Effector memory CD8-positive, alpha-beta T cell (primary cell): ENCODE measurements at regions not wholly inside any gene's neighbourhood (a gene's known extent, or its start where the extent isn't known, plus 50 kb on each side); places are given as distances from the start of the nearest gene placed in this dataset.

ENCODE experiments used
- ATAC-seq: fragments of 150-1000 bp; cut with Tn5 transposase; replicated peaks from 2 replicates; pipeline ENCODE4 v1.10.0; 2021; ENCODE audit warnings: mild to moderate bottlenecking, moderate library complexity
- DNase-seq, 3 experiments: peaks; one replicate each; pipeline ENCODE4 v3.0.0; 2021
- H3K27ac Mint-ChIP-seq, 2 donors: one replicate each; pipeline ENCODE4 v1.8.0; 2022; ENCODE audit warnings: mild to moderate bottlenecking in 2 of 2, mixed read lengths in 2 of 2, moderate library complexity in 2 of 2
- H3K27me3 Mint-ChIP-seq, 2 donors: one replicate each; pipeline ENCODE4 v1.8.0; 2022; ENCODE audit warnings: mixed read lengths in 2 of 2
- H3K36me3 Mint-ChIP-seq: one replicate; pipeline ENCODE4 v1.8.0; 2022; ENCODE audit warnings: mild to moderate bottlenecking, moderate library complexity, mixed read lengths; ENCODE audit not compliant: insufficient read depth
- H3K4me1 Mint-ChIP-seq, 2 donors: one replicate each; pipeline ENCODE4 v1.8.0; 2022; ENCODE audit warnings: low read depth in 2 of 2, mixed read lengths in 2 of 2
- H3K4me3 Mint-ChIP-seq, 2 donors: one replicate each; pipeline ENCODE4 v1.8.0; 2022; ENCODE audit warnings: mild to moderate bottlenecking in 2 of 2, mixed read lengths in 2 of 2, moderate library complexity in 2 of 2
- H3K9me3 Mint-ChIP-seq, 2 donors: one replicate each; pipeline ENCODE4 v1.8.0; 2022; ENCODE audit warnings: mixed read lengths in 2 of 2

- peaks cover 0 to 6% of the 10 kb centered on the region in 2 donors for H3K9me3 Mint-ChIP-seq
- no peak overlapping the region for H3K4me3 Mint-ChIP-seq
- DNase-seq (no peak), ATAC-seq (no peak)
- no peaks in the 10 kb centered on the region for H3K27me3 Mint-ChIP-seq
- no peak overlapping the region for H3K27ac Mint-ChIP-seq
- H3K4me1 Mint-ChIP-seq = no peaks in the 10 kb centered on the region
- no peaks in the 10 kb centered on the region for H3K36me3 Mint-ChIP-seq
Measured at GRCh38 chr9:28779243-28779642, 1206.0 kb upstream of the C9orf72 start.

GRCh38 chr9:28781481-28781880 is 1208.2 kb upstream of the C9orf72 start:
- ATAC-seq (no peak), DNase-seq (no peak)
- no peak overlapping the region for H3K4me3 Mint-ChIP-seq
- H3K9me3 Mint-ChIP-seq = peaks cover 0 to 7% of the 10 kb centered on the region in 2 donors
- no peak overlapping the region for H3K27ac Mint-ChIP-seq
- H3K27me3 Mint-ChIP-seq = no peaks in the 10 kb centered on the region
- H3K4me1 Mint-ChIP-seq = no peaks in the 10 kb centered on the region
- no peaks in the 10 kb centered on the region for H3K36me3 Mint-ChIP-seq

GRCh38 chr9:28782630-28783029 is 1209.3 kb upstream of the C9orf72 start:
- peaks cover 0 to 4% of the 10 kb centered on the region in 2 donors for H3K9me3 Mint-ChIP-seq
- H3K36me3 Mint-ChIP-seq = no peaks in the 10 kb centered on the region
- H3K27ac Mint-ChIP-seq = no peak overlapping the region
- ATAC-seq (no peak), DNase-seq (no peak)
- no peak overlapping the region for H3K4me3 Mint-ChIP-seq
- H3K4me1 Mint-ChIP-seq = no peaks in the 10 kb centered on the region
- H3K27me3 Mint-ChIP-seq = no peaks in the 10 kb centered on the region

- Mint-ChIP-seq H3K27me3 (no peaks in the 10 kb centered on the region), H3K9me3 (peaks cover 5 to 7% of the 10 kb centered on the region in 2 donors), H3K4me1 (no peaks in the 10 kb centered on the region), H3K36me3 (no peaks in the 10 kb centered on the region), H3K27ac (no peak overlapping the region), H3K4me3 (no peak overlapping the region)
- DNase-seq (no peak), ATAC-seq (no peak)
Measured at GRCh38 chr9:28792716-28793115, 1219.4 kb upstream of the C9orf72 start.

- no peak for ATAC-seq
- H3K4me3 Mint-ChIP-seq = no peak overlapping the region
- no peaks in the 10 kb centered on the region for H3K36me3 Mint-ChIP-seq
- H3K4me1 Mint-ChIP-seq = no peaks in the 10 kb centered on the region
- no peak overlapping the region for H3K27ac Mint-ChIP-seq
- no peak for DNase-seq
- no peaks in the 10 kb centered on the region for H3K9me3 Mint-ChIP-seq
- H3K27me3 Mint-ChIP-seq = no peaks in the 10 kb centered on the region
Measured at GRCh38 chr9:28799876-28800275, 1226.6 kb upstream of the C9orf72 start.

GRCh38 chr9:28801144-28801799 is 1228.0 kb upstream of the C9orf72 start:
- Mint-ChIP-seq H3K4me1 (no peaks in the 10 kb centered on the region), H3K4me3 (no peak overlapping the region), H3K27me3 (no peaks in the 10 kb centered on the region), H3K36me3 (no peaks in the 10 kb centered on the region), H3K27ac (no peak overlapping the region), H3K9me3 (no peaks in the 10 kb centered on the region)
- no peak for DNase-seq
- no peak for ATAC-seq

GRCh38 chr9:28805197-28805596 is 1231.9 kb upstream of the C9orf72 start:
- Mint-ChIP-seq H3K27ac (no peak overlapping the region), H3K9me3 (no peaks in the 10 kb centered on the region), H3K36me3 (no peaks in the 10 kb centered on the region), H3K4me1 (no peaks in the 10 kb centered on the region), H3K27me3 (no peaks in the 10 kb centered on the region), H3K4me3 (no peak overlapping the region)
- DNase-seq (no peak), ATAC-seq (no peak)

- no peak overlapping the region for H3K4me3 Mint-ChIP-seq
- no peaks in the 10 kb centered on the region for H3K4me1 Mint-ChIP-seq
- no peak for DNase-seq
- no peak overlapping the region for H3K27ac Mint-ChIP-seq
- peaks cover 0 to 2% of the 10 kb centered on the region in 2 donors for H3K9me3 Mint-ChIP-seq
- no peaks in the 10 kb centered on the region for H3K27me3 Mint-ChIP-seq
- no peaks in the 10 kb centered on the region for H3K36me3 Mint-ChIP-seq
- no peak for ATAC-seq
Measured at GRCh38 chr9:28808042-28808441, 1234.8 kb upstream of the C9orf72 start.

GRCh38 chr9:28810388-28811075 is 1237.3 kb upstream of the C9orf72 start:
- Mint-ChIP-seq H3K4me1 (no peaks in the 10 kb centered on the region), H3K9me3 (peaks cover 0 to 5% of the 10 kb centered on the region in 2 donors), H3K27ac (no peak overlapping the region), H3K27me3 (no peaks in the 10 kb centered on the region), H3K4me3 (no peak overlapping the region), H3K36me3 (no peaks in the 10 kb centered on the region)
- DNase-seq = no peak
- no peak for ATAC-seq

- ATAC-seq (no peak), DNase-seq (no peak)
- H3K4me3 Mint-ChIP-seq = no peak overlapping the region
- H3K27ac Mint-ChIP-seq = no peak overlapping the region
- H3K36me3 Mint-ChIP-seq = no peaks in the 10 kb centered on the region
- H3K9me3 Mint-ChIP-seq = peaks cover 9 to 13% of the 10 kb centered on the region in 2 donors
- H3K4me1 Mint-ChIP-seq = no peaks in the 10 kb centered on the region
- no peaks in the 10 kb centered on the region for H3K27me3 Mint-ChIP-seq
Measured at GRCh38 chr9:28820741-28821140, 1247.5 kb upstream of the C9orf72 start.

- H3K36me3 Mint-ChIP-seq = no peaks in the 10 kb centered on the region
- ATAC-seq = no peak
Measured at GRCh38 chr9:28821240-28821639, 1248.0 kb upstream of the C9orf72 start.

GRCh38 chr9:28824432-28824963 is 1251.2 kb upstream of the C9orf72 start:
- peaks cover 3 to 14% of the 10 kb centered on the region in 2 donors for H3K9me3 Mint-ChIP-seq

More at GRCh38 chr9:28821240-28821639, 1248.0 kb upstream of the C9orf72 start:
- no peaks in the 10 kb centered on the region for H3K4me1 Mint-ChIP-seq
- no peaks in the 10 kb centered on the region for H3K27me3 Mint-ChIP-seq
- peaks cover 9 to 13% of the 10 kb centered on the region in 2 donors for H3K9me3 Mint-ChIP-seq
- H3K27ac Mint-ChIP-seq = no peak overlapping the region
- DNase-seq = no peak
- H3K4me3 Mint-ChIP-seq = no peak overlapping the region

GRCh38 chr9:28832168-28832770 is 1259.0 kb upstream of the C9orf72 start:
- H3K36me3 Mint-ChIP-seq = no peaks in the 10 kb centered on the region
- DNase-seq (no peak), ATAC-seq (no peak)
- H3K27me3 Mint-ChIP-seq = no peaks in the 10 kb centered on the region
- no peak overlapping the region for H3K27ac Mint-ChIP-seq
- no peak overlapping the region for H3K4me3 Mint-ChIP-seq
- H3K9me3 Mint-ChIP-seq = peaks cover 5 to 12% of the 10 kb centered on the region in 2 donors
- H3K4me1 Mint-ChIP-seq = no peaks in the 10 kb centered on the region

More at GRCh38 chr9:28824432-28824963, 1251.2 kb upstream of the C9orf72 start:
- no peak overlapping the region for H3K4me3 Mint-ChIP-seq
- no peaks in the 10 kb centered on the region for H3K36me3 Mint-ChIP-seq
- no peaks in the 10 kb centered on the region for H3K27me3 Mint-ChIP-seq
- no peak overlapping the region for H3K27ac Mint-ChIP-seq
- H3K4me1 Mint-ChIP-seq = no peaks in the 10 kb centered on the region
- DNase-seq = no peak
- no peak for ATAC-seq

- DNase-seq = no peak
- no peak for ATAC-seq
- H3K36me3 Mint-ChIP-seq = no peaks in the 10 kb centered on the region
- H3K9me3 Mint-ChIP-seq = peaks cover 4 to 12% of the 10 kb centered on the region in 2 donors
- no peaks in the 10 kb centered on the region for H3K27me3 Mint-ChIP-seq
- no peak overlapping the region for H3K27ac Mint-ChIP-seq
- no peak overlapping the region for H3K4me3 Mint-ChIP-seq
- no peaks in the 10 kb centered on the region for H3K4me1 Mint-ChIP-seq
Measured at GRCh38 chr9:28834156-28834555, 1260.9 kb upstream of the C9orf72 start.
